ENCODE measurements at regions not wholly inside any gene's neighbourhood (a gene's known extent, or its start where the extent isn't known, plus 50 kb on each side); places are given as distances from the start of the nearest gene placed in this dataset.
"Not testable (repeated sequence)": the region's sequence is repeated elsewhere in the genome, so short reads cannot be mapped to it uniquely, and the experiment has no call there.

GRCh38 chr9:13033959-13034693, 245.4 kb downstream of the MPDZ start:
- Histone ChIP-seq H3K27ac (no peak overlapping the region), H3K36me3 (no peaks in the 10 kb centered on the region), H3K4me1 (peaks cover 0 to 6% (median 0%) of the 10 kb centered on the region in 12 donors), H3K9me3 (no peaks in the 10 kb centered on the region), H3K4me3 (peak overlapping the region in 9 of 12 donors; percentile 11 to 49 (median 26)), H3K27me3 (no peaks in the 10 kb centered on the region)
- TF ChIP-seq CTCF (IDR thresholded peaks at IDR 0.05) (peak; percentile 54 to 81 (median 72)), POLR2A (IDR thresholded peaks at IDR 0.05) (no peak)
- ATAC-seq (peak; percentile 77 to 94 (median 88)), DNase-seq (peak; percentile 36 to 59 (median 53))
- intact Hi-C loops (cut with DNase I): loop anchor here in 8 of 10 donors (1.0 to 10.0 kb wide), 9 partner anchors 48 to 1731 kb away; no protein-coding TSS in a partner anchor
- 10 to 12% (median 12%) methylated on average over 19 of the region's 19 CpGs for WGBS, 4 donors

GRCh38 chr9:13034694-13035002, 244.8 kb downstream of the MPDZ start:
- Histone ChIP-seq H3K9me3 (no peaks in the 10 kb centered on the region), H3K36me3 (no peaks in the 10 kb centered on the region), H3K27ac (no peak overlapping the region), H3K4me1 (peaks cover 0 to 6% (median 0%) of the 10 kb centered on the region in 12 donors), H3K27me3 (no peaks in the 10 kb centered on the region), H3K4me3 (peak overlapping the region in 7 of 12 donors; percentile 18 to 49 (median 31))
- ATAC-seq: peak in 1 of 4 donors; percentile 14
- intact Hi-C loops (cut with DNase I): loop anchor here in 8 of 10 donors (1.0 to 10.0 kb wide), 9 partner anchors 48 to 1730 kb away; no protein-coding TSS in a partner anchor
- TF ChIP-seq POLR2A (IDR thresholded peaks at IDR 0.05) (no peak), CTCF (IDR thresholded peaks at IDR 0.05) (no peak)
- no peak for DNase-seq
- WGBS, 4 donors: 36 to 44% (median 39%) methylated on average over 3 of the region's 3 CpGs

- no peak overlapping the region for H3K27ac ChIP-seq
- ATAC-seq: no peak
- H3K9me3 ChIP-seq: no peaks in the 10 kb centered on the region
- H3K36me3 ChIP-seq: no peaks in the 10 kb centered on the region
- DNase-seq: no peak
- no peak for TF ChIP-seq POLR2A (IDR thresholded peaks at IDR 0.05)
- TF ChIP-seq CTCF (IDR thresholded peaks at IDR 0.05): no peak
- no peaks in the 10 kb centered on the region for H3K27me3 ChIP-seq
- H3K4me3 ChIP-seq: no peak overlapping the region
- H3K4me1 ChIP-seq: peaks cover 0 to 6% (median 0%) of the 10 kb centered on the region in 12 donors
- intact Hi-C loops (cut with DNase I): loop anchor here in 4 of 10 donors (2.0 to 10.0 kb wide), 3 partner anchors 53 to 1729 kb away; no protein-coding TSS in a partner anchor
These were observed 243.7 kb downstream of the MPDZ start for GRCh38 chr9:13035822-13036221.

GRCh38 chr9:13037808-13038207, 241.7 kb downstream of the MPDZ start:
- not testable (repeated sequence) for H3K27ac ChIP-seq, H3K27me3 ChIP-seq, H3K4me3 ChIP-seq, H3K9me3 ChIP-seq, H3K4me1 ChIP-seq, ATAC-seq, H3K36me3 ChIP-seq, DNase-seq
- WGBS, 4 donors: 88 to 92% (median 90%) methylated on average over 27 of the region's 27 CpGs
- intact Hi-C loops (cut with DNase I): loop anchor here in 3 of 10 donors (10.0 kb wide), 2 partner anchors 1397 to 1727 kb away; no protein-coding TSS in a partner anchor

Data from heart left ventricle (tissue), 16 donors.